CD4-positive, alpha-beta T cell treated with Interleukin-6 at 100 ng/mL for 8 hours (primary cell): ENCODE measurements at regions not wholly inside any gene's neighbourhood (a gene's known extent, or its start where the extent isn't known, plus 50 kb on each side); places are given as distances from the start of the nearest gene placed in this dataset.
A peak's percentile ranks its signal among the peaks of the same experiment; 100 is the strongest.
"Not testable (repeated sequence)": the region's sequence is repeated elsewhere in the genome, so short reads cannot be mapped to it uniquely, and the experiment has no call there.

ENCODE experiments used
- DNase-seq: peaks from one replicate; pipeline ENCODE4 v3.0.0-alpha.2; 2020; ENCODE audit warnings: mixed read lengths, low spot score

- no peak for DNase-seq
These were observed 56.3 kb downstream of the SOX14 start for GRCh38 chr3:137820366-137820765.

- DNase-seq = no peak
These were observed 71.0 kb downstream of the SOX14 start for GRCh38 chr3:137835096-137835495.

- DNase-seq = no peak
These were observed 81.1 kb downstream of the SOX14 start for GRCh38 chr3:137845194-137845593.

- no peak for DNase-seq
These were observed 81.6 kb downstream of the SOX14 start for GRCh38 chr3:137845666-137846065.

- no peak for DNase-seq
These were observed 88.3 kb downstream of the SOX14 start for GRCh38 chr3:137852391-137852830.

DNA sequence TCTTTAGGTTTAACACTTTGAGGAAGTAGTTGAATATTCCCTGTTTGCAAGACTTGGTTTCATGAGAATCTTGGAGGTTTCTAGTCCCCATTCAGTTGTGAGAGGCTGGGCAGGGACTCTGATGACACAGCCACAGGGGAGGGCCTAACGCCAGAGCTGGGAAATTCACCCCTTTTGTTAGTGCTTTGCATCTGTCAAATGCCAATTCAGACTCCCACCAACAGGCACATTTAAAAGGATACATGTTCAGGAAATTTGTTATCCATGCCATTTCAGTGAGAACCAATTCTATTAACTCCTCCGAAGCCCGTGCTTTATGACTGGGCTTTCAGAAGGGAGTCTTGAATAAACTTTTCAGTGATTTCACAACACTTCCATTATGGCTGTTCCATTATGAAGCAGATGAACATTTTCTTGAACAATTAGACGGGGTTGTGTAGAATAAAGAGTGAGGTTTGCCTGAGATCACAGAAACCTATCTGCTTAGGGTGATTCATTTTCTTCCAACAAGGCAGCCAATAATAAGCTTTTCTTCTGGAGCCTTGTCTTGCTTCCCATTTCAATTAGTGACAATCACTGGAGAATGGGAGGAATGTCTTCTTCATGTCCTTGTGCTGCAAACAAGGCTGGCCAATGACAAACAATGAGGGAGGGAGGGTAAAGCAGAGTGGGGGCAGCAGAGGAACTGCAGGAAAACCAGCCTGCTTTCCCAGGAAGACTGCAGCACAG is 90.6 kb downstream of the SOX14 start:
- DNase-seq = no peak

- DNase-seq = no peak
These were observed 101.9 kb downstream of the SOX14 start for GRCh38 chr3:137866001-137866400.

DNA sequence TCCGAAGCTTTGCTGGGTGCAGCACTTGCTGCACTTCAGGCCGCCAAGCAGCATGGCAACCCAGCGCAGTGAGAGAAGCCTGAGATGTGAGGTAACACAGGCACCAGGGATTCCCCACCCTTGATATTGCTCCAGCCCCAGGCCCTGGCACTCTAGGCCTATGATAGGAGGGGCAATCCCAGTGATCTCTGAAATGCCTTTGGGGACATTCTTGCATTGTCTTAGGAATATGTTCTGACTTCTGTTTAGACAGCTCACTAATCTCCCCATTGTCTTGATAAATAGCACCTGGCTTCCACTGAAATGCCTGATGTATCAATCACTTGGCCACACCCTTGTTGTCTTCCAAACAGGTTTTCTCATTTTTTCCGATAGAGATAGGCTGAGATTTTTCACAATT is 102.8 kb downstream of the SOX14 start:
- DNase-seq = no peak

- no peak for DNase-seq
These were observed 103.5 kb downstream of the SOX14 start for GRCh38 chr3:137867611-137868010.

DNA sequence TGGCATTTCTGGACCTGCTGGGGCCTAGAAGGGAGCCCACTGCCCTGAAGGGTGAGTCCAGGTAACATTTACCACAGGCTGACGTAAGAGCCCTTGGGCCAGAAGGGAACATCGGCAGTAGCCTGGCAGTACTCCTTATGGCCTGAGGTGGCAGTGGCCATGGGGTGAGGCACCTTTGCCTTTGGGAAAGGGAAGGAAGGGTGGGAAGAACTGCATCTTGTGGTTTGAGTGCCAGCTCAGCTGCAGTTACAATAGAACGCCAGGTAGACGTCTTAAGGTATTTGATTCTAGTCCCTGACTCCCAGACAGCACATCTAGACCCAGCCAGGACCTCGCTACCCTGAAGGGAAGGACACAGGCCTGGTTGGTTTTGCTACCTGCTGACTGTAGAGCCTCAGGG is 104.9 kb downstream of the SOX14 start:
- DNase-seq = no peak

GRCh38 chr3:137872589-137872988 is 108.5 kb downstream of the SOX14 start:
- DNase-seq = not testable (repeated sequence)

GRCh38 chr3:137896842-137897241 is 113.1 kb upstream of the CLDN18 start:
- DNase-seq = not testable (repeated sequence)

- DNase-seq = no peak
These were observed 102.8 kb upstream of the CLDN18 start for GRCh38 chr3:137906985-137907649.

DNA sequence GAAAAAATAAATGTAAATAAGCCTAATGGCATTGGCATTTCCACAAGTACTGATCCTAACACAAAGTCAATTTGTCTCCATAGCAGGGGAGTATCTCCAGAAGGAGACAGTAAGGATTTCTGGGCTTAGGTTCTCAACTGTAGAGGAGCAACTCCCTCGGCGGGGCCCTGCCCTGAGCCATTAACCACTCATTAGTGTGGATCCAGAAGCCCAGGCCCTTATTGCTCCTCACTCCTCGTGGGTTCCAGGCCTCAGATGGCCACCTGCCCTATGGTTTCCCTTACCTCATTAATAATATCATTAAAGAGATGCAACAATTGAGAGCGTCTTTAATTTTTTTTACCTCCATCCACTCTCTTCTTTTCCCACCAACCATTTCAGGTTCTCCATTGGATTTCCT is 85.3 kb upstream of the CLDN18 start:
- DNase-seq = no peak

- no peak for DNase-seq
These were observed 84.9 kb upstream of the CLDN18 start for GRCh38 chr3:137925080-137925479.

DNA sequence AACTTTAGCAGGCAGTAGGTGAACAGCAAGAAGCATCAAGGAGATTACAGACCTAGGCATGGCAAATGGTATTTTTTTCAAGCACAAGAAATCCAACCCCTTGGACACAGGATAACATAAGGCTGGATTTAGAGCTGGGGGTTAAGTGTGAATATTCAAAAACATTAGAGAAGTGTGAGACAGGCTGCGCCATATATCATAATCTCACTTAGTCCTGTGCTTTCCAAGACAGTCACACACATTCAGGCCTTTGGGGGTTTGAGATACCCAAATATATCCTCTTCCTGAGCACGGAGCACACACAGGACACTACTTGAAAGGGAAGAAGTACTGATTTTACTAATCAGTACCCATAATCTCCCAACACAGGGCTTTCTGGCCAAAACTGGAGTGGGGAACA is 83.0 kb upstream of the CLDN18 start:
- DNase-seq = no peak

- DNase-seq = no peak
These were observed 79.0 kb upstream of the CLDN18 start for GRCh38 chr3:137930976-137931375.

DNA sequence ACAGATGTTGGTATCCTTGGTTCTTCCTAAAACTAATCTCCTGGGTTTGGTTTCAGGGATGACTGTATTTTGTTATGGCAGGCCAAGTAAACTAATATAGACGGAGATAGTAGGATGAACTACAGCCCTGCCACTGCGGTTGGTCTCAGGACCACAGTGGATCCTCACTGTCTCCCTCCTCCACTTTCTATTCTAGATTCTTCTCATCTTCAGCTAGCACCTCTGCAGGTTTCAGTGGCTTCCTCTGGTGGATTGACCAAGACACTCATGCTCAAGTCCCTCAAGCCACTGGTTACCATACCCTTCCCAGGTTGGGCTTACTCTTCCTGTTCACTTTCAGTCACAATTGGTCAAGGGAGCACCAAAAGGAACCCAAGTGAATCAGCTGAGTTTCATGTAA is 71.1 kb upstream of the CLDN18 start:
- no peak for DNase-seq

DNA sequence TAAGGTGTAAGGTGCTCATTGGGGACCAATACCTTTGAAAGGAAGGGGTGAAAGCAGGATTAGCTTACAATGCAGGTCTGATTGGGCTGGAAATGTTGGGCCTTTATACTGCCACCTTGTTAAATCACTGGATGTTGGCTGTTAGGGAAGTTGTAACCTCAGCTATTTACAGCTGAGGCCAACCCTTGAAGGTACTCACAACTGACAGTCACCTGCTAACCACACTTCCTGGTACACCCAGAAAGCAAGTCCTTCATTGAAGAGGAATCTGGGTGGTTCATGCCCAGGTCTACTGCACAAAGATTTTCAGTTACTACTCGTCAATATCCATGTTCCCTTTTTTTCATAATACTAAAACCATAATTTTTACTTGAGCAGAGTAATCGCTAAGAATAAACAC is 65.4 kb upstream of the CLDN18 start:
- DNase-seq = no peak

DNA sequence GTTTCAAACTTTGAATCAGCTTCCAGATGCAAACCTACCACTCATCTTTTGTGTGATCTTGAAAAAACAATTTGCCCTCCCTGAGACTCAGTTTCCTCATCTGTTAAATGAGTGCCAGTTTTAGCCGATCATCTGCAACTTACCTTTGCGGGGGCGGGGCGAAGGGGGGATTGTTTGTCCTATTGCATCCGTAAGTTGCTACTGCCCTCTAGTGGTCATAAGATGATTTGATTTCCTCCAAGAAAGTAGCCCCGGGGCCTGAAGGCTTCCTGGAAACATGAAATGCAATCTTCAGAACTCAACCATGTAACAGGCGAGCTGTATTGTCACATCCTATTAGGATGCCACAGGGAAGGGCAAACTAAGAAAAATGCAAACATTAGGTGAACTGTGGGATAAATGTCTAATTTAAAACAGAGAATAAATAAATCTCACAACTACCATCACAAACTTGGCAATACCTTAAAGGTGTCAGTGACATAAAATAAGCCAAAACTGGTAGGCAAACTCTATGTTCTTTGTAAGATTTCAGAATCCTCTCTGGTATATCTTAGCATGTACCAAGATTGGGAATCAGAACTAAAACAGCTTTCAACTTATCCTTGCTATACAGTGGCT is 63.5 kb upstream of the CLDN18 start:
- peak; percentile 48 for DNase-seq

DNA sequence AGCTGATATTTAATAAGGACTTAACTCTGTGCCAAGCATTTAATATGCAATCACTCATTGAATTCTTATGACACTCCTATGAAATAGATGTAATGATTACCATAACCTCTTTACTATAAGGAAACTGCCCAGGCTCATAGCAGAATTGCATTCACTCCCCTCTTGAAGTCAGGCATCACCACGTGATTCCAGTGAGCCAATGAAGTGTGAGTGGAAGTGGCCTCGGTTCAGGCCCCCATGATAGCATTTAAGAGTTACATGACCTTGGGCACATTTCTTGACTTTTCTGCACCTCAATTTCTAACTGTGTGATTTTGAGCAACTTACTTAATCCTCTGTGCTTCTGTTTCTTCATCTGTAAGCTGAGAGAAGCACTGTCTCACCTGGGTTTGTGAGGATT is 62.8 kb upstream of the CLDN18 start:
- no peak for DNase-seq

DNA sequence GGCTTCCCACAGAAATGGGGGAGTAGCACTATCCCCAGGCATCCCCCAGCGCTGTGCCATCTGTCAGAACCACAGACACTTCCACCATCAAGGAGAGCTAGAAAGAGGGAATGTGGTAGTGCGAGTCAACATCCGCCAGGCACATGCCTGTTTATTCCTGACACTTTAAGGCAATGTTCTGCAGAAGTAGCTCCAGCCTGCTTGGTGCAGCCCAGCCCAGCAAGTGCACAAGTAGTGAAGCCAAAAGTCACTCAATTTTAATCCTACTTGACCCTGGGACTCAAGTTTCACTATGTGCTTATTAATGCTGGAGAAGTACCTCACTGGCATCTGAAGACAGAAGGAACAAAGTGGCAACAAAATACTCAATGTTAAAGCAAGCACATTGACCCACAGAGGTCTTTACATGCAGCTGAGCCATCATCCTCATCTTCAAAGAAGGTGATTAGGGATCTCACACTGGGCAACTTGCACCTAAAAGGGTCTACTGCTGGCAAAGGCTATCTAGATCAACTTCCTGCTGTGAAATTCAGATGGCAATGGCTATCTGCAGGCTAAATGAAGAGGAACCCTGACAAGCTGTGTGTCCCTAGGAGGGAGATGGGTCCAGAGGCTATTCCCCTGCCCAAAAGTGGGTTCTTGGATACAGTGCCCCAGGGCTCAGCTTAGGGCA is 61.4 kb upstream of the CLDN18 start:
- DNase-seq = no peak

DNA sequence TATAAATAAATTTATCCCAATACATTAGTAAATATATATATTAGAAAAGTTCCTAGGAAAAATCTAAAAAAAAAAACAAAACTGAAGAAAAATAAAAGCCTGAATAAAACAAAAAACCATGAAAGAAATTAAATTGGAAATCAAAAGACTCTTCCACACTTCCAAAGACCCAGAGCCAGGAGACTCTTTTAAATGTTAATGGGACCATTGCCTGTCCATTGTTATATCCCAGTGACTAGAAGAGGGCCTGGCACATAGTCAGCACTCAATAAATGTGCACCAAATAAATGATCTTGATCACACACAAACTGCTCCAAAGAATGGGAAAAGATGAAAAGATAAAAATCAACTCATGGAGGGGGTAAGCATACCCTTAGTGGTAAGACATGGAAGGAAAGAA is 51.3 kb upstream of the CLDN18 start:
- no peak for DNase-seq
